Osteocyte (in vitro differentiated cells): ENCODE measurements at regions not wholly inside any gene's neighbourhood (a gene's known extent, or its start where the extent isn't known, plus 50 kb on each side); places are given as distances from the start of the nearest gene placed in this dataset.

ENCODE experiments used
- DNase-seq: peaks from one replicate; pipeline ENCODE4 v3.0.0; 2021; ENCODE audit warnings: mixed read lengths; ENCODE audit not compliant: unreplicated experiment; ENCODE audit errors: extremely low spot score
- H3K27ac Mint-ChIP-seq: one replicate; pipeline ENCODE4 v1.8.0; 2021; ENCODE audit warnings: mild to moderate bottlenecking, mixed read lengths; ENCODE audit not compliant: unreplicated experiment
- H3K27me3 Mint-ChIP-seq: one replicate; pipeline ENCODE4 v1.8.0; 2021; ENCODE audit warnings: mixed read lengths; ENCODE audit not compliant: unreplicated experiment
- H3K36me3 Mint-ChIP-seq: one replicate; pipeline ENCODE4 v1.8.0; 2021; ENCODE audit warnings: mixed read lengths; ENCODE audit not compliant: unreplicated experiment
- H3K4me1 Mint-ChIP-seq: one replicate; pipeline ENCODE4 v1.8.0; 2021; ENCODE audit warnings: mixed read lengths; ENCODE audit not compliant: unreplicated experiment
- H3K4me3 Mint-ChIP-seq: one replicate; pipeline ENCODE4 v1.8.0; 2021; ENCODE audit warnings: mild to moderate bottlenecking, moderate library complexity, mixed read lengths; ENCODE audit not compliant: unreplicated experiment
- H3K9me3 Mint-ChIP-seq: one replicate; pipeline ENCODE4 v1.8.0; 2021; ENCODE audit warnings: mixed read lengths; ENCODE audit not compliant: unreplicated experiment
- TF ChIP-seq, protein P1 (sequence below): fragments of 200-600 bp; sonication (generic); IDR thresholded peaks from 2 replicates; pipeline ENCODE4 v1.5.0; 2021; ENCODE audit warnings: antibody characterized with exemption, mild to moderate bottlenecking, moderate library complexity

DNA sequence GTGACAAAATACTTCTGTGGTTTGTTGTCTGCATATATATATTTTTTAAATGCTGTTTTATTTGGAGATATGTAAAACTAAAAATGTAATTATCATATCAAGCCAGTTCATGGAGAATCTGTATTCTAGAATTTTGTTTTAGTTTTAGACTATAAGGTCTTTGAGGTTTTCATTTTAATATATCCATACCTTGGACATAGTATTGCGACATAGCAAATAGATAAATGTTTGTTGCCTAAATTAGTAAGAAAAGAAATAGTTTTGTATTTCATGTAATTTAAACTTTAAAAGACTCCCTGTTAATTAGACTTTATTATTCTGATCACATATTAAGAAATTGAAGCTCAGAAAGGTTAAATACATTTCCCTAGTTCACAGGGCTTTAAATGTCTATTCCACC is 472.9 kb downstream of the GBA3 start:
- TF ChIP-seq, protein P1, sequence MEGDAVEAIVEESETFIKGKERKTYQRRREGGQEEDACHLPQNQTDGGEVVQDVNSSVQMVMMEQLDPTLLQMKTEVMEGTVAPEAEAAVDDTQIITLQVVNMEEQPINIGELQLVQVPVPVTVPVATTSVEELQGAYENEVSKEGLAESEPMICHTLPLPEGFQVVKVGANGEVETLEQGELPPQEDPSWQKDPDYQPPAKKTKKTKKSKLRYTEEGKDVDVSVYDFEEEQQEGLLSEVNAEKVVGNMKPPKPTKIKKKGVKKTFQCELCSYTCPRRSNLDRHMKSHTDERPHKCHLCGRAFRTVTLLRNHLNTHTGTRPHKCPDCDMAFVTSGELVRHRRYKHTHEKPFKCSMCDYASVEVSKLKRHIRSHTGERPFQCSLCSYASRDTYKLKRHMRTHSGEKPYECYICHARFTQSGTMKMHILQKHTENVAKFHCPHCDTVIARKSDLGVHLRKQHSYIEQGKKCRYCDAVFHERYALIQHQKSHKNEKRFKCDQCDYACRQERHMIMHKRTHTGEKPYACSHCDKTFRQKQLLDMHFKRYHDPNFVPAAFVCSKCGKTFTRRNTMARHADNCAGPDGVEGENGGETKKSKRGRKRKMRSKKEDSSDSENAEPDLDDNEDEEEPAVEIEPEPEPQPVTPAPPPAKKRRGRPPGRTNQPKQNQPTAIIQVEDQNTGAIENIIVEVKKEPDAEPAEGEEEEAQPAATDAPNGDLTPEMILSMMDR = no peak
- DNase-seq = no peak
- H3K9me3 Mint-ChIP-seq = no peaks in the 10 kb centered on the region
- no peak overlapping the region for H3K27ac Mint-ChIP-seq
- peaks cover 10% of the 10 kb centered on the region for H3K27me3 Mint-ChIP-seq
- H3K36me3 Mint-ChIP-seq = no peaks in the 10 kb centered on the region
- peaks cover 14% of the 10 kb centered on the region for H3K4me1 Mint-ChIP-seq
- H3K4me3 Mint-ChIP-seq = no peak overlapping the region

DNA sequence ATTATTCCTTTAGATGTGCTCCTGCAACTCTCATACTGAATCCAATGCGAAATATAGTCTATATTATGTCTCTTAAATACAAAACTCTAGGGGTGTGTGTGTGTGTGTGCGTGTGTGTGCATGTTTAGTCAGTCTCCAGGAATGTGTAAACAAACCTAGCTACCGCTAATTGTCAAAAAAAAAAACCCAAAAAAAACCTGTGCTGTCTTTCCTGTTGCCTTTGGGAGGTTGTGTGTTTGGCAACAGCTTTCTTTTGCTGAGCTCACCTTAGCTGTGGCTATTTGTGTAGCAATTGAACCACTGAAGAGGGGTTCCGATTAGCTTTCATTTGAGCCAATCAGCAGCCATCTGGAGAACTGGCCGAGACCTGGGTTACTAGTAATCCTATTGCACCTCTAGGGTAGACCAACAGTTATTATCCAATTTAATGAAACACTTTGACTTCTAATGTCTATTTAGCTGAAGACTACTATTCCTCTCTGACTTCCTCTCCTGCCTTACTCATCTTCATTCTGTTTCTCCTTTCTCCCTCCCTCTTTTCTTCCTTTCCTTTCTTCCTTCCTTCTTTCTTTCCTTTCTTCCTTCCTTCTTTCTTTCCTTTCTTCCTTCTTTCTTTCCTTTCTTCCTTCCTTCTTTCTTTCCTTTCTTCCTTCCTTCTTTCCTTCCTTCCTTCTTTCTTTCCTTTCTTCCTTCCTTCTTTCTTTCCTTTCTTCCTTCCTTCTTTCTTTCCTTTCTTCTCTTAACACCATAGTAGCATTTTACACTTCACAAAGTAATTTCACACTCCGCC is 471.1 kb downstream of the GBA3 start:
- H3K27ac Mint-ChIP-seq = no peak overlapping the region
- no peaks in the 10 kb centered on the region for H3K36me3 Mint-ChIP-seq
- peaks cover 2% of the 10 kb centered on the region for H3K4me1 Mint-ChIP-seq
- H3K9me3 Mint-ChIP-seq = no peaks in the 10 kb centered on the region
- TF ChIP-seq, protein P1 = no peak
- no peak overlapping the region for H3K4me3 Mint-ChIP-seq
- peaks cover 10% of the 10 kb centered on the region for H3K27me3 Mint-ChIP-seq
- DNase-seq = no peak

DNA sequence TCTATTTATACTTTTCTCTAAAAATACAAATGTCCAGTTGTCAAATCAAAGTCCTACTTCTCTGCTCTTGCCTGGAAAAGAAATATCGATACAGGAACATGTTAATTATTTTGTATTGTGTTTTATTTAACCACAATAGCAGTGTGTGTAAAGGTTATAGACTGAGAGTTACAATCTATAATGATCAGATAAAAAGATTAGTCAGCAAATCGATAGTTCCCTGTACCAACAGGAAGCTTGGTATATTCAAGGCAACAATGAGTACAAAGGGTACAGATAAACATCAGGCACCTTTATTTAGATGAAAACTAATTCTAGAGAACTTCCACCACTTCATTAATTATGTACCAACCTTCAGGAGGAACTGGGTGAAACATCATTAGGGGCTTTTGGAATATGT is 469.5 kb downstream of the GBA3 start:
- Mint-ChIP-seq H3K4me3 (no peak overlapping the region), H3K4me1 (no peaks in the 10 kb centered on the region), H3K9me3 (no peaks in the 10 kb centered on the region), H3K27ac (no peak overlapping the region), H3K36me3 (no peaks in the 10 kb centered on the region), H3K27me3 (peaks cover 10% of the 10 kb centered on the region)
- TF ChIP-seq, protein P1 = no peak
- no peak for DNase-seq

DNA sequence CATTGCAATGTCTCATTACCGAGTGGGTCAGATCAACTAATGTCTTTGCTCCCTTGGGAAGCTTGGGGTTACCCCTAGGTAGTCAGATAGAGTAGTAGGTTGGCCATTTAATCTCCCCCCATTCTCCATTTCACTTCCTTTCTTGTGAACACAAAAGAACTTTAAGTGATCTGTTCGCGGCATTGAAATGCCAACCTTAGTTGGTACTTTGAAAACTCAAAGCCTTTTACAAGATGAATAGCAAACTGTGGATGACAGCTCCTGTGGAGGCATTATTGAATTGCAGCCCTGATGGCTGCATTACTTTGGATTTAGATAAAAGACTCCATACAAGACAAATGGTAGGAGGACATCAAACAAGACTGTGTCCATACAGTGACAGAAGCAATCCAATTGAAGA is 469.1 kb downstream of the GBA3 start:
- Mint-ChIP-seq H3K9me3 (no peaks in the 10 kb centered on the region), H3K4me1 (no peaks in the 10 kb centered on the region), H3K36me3 (no peaks in the 10 kb centered on the region), H3K27ac (no peak overlapping the region), H3K27me3 (peaks cover 10% of the 10 kb centered on the region), H3K4me3 (no peak overlapping the region)
- DNase-seq = no peak
- TF ChIP-seq, protein P1 = no peak

DNA sequence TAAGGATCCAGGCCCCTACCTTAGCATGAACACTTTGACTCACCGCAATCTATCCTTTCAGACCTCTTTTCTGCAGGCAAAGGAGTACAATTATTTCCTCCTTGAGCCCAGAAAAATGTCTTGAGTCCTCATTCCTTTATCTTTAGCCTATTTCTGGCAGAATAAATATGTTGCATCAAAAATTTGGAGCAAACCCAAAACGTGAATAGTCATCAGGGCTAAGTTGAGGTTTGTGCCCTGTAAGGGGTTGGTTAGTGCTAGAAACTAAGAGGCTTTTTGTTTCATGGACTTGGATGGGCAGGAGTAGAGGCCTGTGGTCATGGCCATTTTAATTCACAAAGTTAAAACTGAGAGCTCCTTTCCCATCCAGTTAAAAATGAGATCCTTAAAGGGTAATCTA is 460.3 kb downstream of the GBA3 start:
- DNase-seq = no peak
- H3K4me3 Mint-ChIP-seq = no peak overlapping the region
- H3K27me3 Mint-ChIP-seq = no peaks in the 10 kb centered on the region
- no peaks in the 10 kb centered on the region for H3K9me3 Mint-ChIP-seq
- no peaks in the 10 kb centered on the region for H3K4me1 Mint-ChIP-seq
- no peaks in the 10 kb centered on the region for H3K36me3 Mint-ChIP-seq
- no peak overlapping the region for H3K27ac Mint-ChIP-seq
- TF ChIP-seq, protein P1 = no peak
